K562 (cell line): ENCODE measurements at regions not wholly inside any gene's neighbourhood (a gene's known extent, or its start where the extent isn't known, plus 50 kb on each side); places are given as distances from the start of the nearest gene placed in this dataset.

Experiments
- ATAC-seq: fragments of 200-7000 bp; cut with Tn5 transposase; 3 replicates; pipeline ENCODE4 v1.9.1; 2020; ENCODE audit warnings: moderate library complexity
- BruUV-seq: library from RNA; stranded (reverse); fragments of 400-500 nt; replicated peaks from 2 replicates; lab custom pipeline; 2021; lab: Mats Ljungman, UMichigan
- CTCF ChIA-PET: fragments of 300-600 bp; formaldehyde crosslinking; extraction: SDS; loops from one replicate; lab custom pipeline; 2021; ENCODE audit warnings: low intra/inter-chr PET ratio; lab: Yijun Ruan, JAX
- POLR2A ChIA-PET: fragments of 300-600, 350-650 bp; sonication (Branson Sonifier 250); formaldehyde crosslinking; extraction: SDS; loops from one replicate; lab custom pipeline; 2021; ENCODE audit warnings: antibody characterized with exemption, inconsistent platforms; lab: Yijun Ruan, JAX
- DNase-seq, 4 experiments: peaks; one replicate each; pipeline versions ENCODE4 v3.0.0 to v3.0.0-alpha.2; 2011 to 2018; ENCODE audit warnings: low spot score in 3 of 4, mixed read lengths in 3 of 4; ENCODE audit errors: extremely low read depth in 1 of 4
- FAIRE-seq: peaks from 2 replicates; lab custom pipeline; 2011; peaks lifted over from hg19 to GRCh38; lab: Jason Lieb, UNC
- H2AFZ ChIP-seq: 2 replicates; pipeline ENCODE4 v1.6.0; 2011; ENCODE audit warnings: low read depth, low read length, control low read depth, inconsistent platforms
- H3K27ac ChIP-seq: fragments of 200-600 bp; 3 replicates; pipeline ENCODE4 v1.8.0; 2011; ENCODE audit warnings: low read depth, mild to moderate bottlenecking, control low read depth, inconsistent platforms, low read length, moderate library complexity, mixed read lengths; ENCODE audit errors: extremely low read depth
- H3K27me3 ChIP-seq, 2 experiments: fragments of 300-600 bp in 1 of 2; 2 replicates in 1 of 2; 3 replicates in 1 of 2; pipeline versions ENCODE4 v1.6.0 to v1.8.0; 2011; ENCODE audit warnings: inconsistent platforms in 2 of 2, low read length in 2 of 2, mild to moderate bottlenecking in 1 of 2, mixed read lengths in 1 of 2, moderate library complexity in 1 of 2; ENCODE audit not compliant: control insufficient read depth in 2 of 2, insufficient read depth in 2 of 2
- H3K36me3 ChIP-seq: fragments of 300-600 bp; 3 replicates; pipeline ENCODE4 v1.8.0; 2011; ENCODE audit warnings: mild to moderate bottlenecking, low read length, inconsistent platforms; ENCODE audit not compliant: control insufficient read depth, insufficient read depth
- H3K4me1 ChIP-seq, 2 experiments: fragments of 200-600 bp in 1 of 2; replicated peaks in 1 of 2; 2 replicates in 1 of 2; 3 replicates in 1 of 2; pipeline versions ENCODE4 v1.5.1 to v1.8.0; 2011; ENCODE audit warnings: inconsistent platforms in 2 of 2, low read length in 2 of 2, mild to moderate bottlenecking in 1 of 2, mixed read lengths in 1 of 2, moderate library complexity in 1 of 2; ENCODE audit not compliant: control insufficient read depth in 2 of 2, insufficient read depth in 2 of 2
- H3K4me2 ChIP-seq: 2 replicates; pipeline ENCODE4 v1.6.1; 2011; ENCODE audit warnings: low read length, control low read depth, inconsistent platforms, mixed read lengths; ENCODE audit not compliant: insufficient read depth
- H3K4me3 ChIP-seq: fragments of 200-600 bp; sonication (generic), shearing (Covaris generic); 2 replicates; pipeline ENCODE4 v1.5.1; 2016; ENCODE audit warnings: control low read depth, inconsistent platforms
- H3K79me2 ChIP-seq: fragments of 200-600 bp; 3 replicates; pipeline ENCODE4 v1.8.0; 2011; ENCODE audit warnings: low read length, inconsistent platforms; ENCODE audit not compliant: control insufficient read depth, insufficient read depth
- H3K9ac ChIP-seq, 2 experiments: 2 replicates each; pipeline versions ENCODE4 v1.6.0 to v1.6.1; 2011; ENCODE audit warnings: low read depth in 2 of 2, low read length in 2 of 2, control low read depth in 1 of 2, inconsistent platforms in 1 of 2, mild to moderate bottlenecking in 1 of 2, mixed read lengths in 1 of 2; ENCODE audit not compliant: insufficient read depth in 1 of 2
- H3K9me1 ChIP-seq: one replicate; pipeline ENCODE4 v1.6.0; 2011; ENCODE audit warnings: inconsistent platforms, mild to moderate bottlenecking, low read length, moderate library complexity; ENCODE audit not compliant: control insufficient read depth, insufficient read depth
- H3K9me3 ChIP-seq: replicated peaks from 2 replicates; pipeline ENCODE4 v1.5.1; 2011; ENCODE audit warnings: low read depth, low read length, inconsistent platforms; ENCODE audit not compliant: control insufficient read depth, insufficient read depth
- H4K20me1 ChIP-seq: replicated peaks from 2 replicates; pipeline ENCODE4 v1.6.1; 2011; ENCODE audit warnings: low read length, inconsistent platforms, mixed read lengths; ENCODE audit not compliant: control insufficient read depth, insufficient read depth
- ATF1 ChIP-seq, 2 experiments: fragments of 450-650 bp in 1 of 2; IDR thresholded peaks; 2 replicates each; pipeline ENCODE4 v1.6.1; 2016; ENCODE audit warnings: missing compliant biosample characterization in 1 of 2, missing genetic modification characterization in 1 of 2
- CEBPG ChIP-seq, 3 experiments: fragments of 200-800 bp in 1 of 3; sonication (Bioruptor generic) in 1 of 3; sonication (generic) in 1 of 3; formaldehyde crosslinking in 1 of 3; IDR thresholded peaks in 2 of 3; conservative IDR thresholded peaks in 1 of 3; 2 replicates each; pipeline versions ENCODE4 v1.6.1 to v1.8.0; 2016 to 2022; ENCODE audit warnings: missing compliant biosample characterization in 2 of 3, missing genetic modification characterization in 2 of 3, mild to moderate bottlenecking in 1 of 3, missing genetic modification reagents in 1 of 3
- CREM ChIP-seq: IDR thresholded peaks from 2 replicates; pipeline ENCODE4 v1.6.1; 2014; ENCODE audit warnings: antibody characterized with exemption, low read depth
- ERF ChIP-seq: fragments of 450-650 bp; formaldehyde crosslinking; IDR thresholded peaks from 2 replicates; pipeline ENCODE4 v1.4.0; 2020; ENCODE audit warnings: mild to moderate bottlenecking, mixed read lengths
- PHF8 ChIP-seq: fragments of 200-600 bp; sonication (generic); IDR thresholded peaks from 2 replicates; pipeline ENCODE4 v1.6.1; 2012; ENCODE audit warnings: mixed run types, mild to moderate bottlenecking, inconsistent platforms, low read length, moderate library complexity, borderline replicate concordance
- ZNF41 ChIP-seq: fragments of 250-450 bp; sonication (Bioruptor Pico); conservative IDR thresholded peaks from 2 replicates; pipeline ENCODE4 v1.4.0; 2020; ENCODE audit warnings: mild to moderate bottlenecking
- ZNF778 ChIP-seq: fragments of 450-650 bp; formaldehyde crosslinking; IDR thresholded peaks from 2 replicates; pipeline ENCODE4 v1.4.0; 2020; ENCODE audit warnings: mild to moderate bottlenecking, moderate library complexity
- ZSCAN32 ChIP-seq: fragments of 450-650 bp; formaldehyde crosslinking; IDR thresholded peaks from 2 replicates; pipeline ENCODE4 v1.4.0; 2020; ENCODE audit warnings: mild to moderate bottlenecking, moderate library complexity
- WGBS: fragments of 100-300 bp; shearing (Covaris generic); methylation state at CpG from one replicate; pipeline ENCODE4 v1.1.6; 2016; ENCODE audit warnings: low coverage, mixed read lengths; ENCODE audit not compliant: insufficient coverage; ENCODE audit errors: missing lambda C conversion rate; 5-methylcytosine and 5-hydroxymethylcytosine counted together
- in situ Hi-C: fragments of 300-500 bp; cut with MboI; formaldehyde crosslinking; loops from 4 replicates; pipeline ENCODE4 v1.15.0; 2018; ENCODE audit warnings: inconsistent platforms, mixed read lengths
- intact Hi-C: fragments of 100-400 bp; cut with micrococcal nuclease; formaldehyde crosslinking; loops from 2 replicates; pipeline ENCODE4 v1.14.2; 2022

DNA sequence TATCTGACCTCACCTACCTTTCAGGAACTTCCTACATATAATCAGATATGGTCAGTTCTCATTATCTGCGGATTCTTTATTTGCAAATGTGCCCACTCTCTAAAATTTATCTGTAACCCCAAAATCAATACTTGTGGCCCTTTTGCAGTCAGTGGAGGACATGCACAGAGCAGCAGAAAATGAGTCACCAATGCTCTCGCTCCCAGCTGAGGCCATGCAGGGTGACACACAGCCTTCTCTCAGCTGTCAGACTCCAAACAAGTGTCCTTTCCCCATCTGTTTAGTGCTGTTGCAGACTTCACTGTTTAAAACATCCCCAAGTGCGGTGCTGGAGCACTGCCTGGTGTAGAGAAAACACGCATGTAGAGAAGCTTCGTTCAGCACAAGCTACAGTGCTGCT, 171.9 kb upstream of the SALL3 start:
- Histone ChIP-seq H3K79me2 (no peaks in the 10 kb centered on the region), H3K9me3 (no peaks in the 10 kb centered on the region), H3K4me3 (no peak overlapping the region), H3K27me3 (peaks cover 0 to 10% of the 10 kb centered on the region in 2 experiments; a peak in 2 of 5 replicates), H2AFZ (no peak overlapping the region), H3K9me1 (no peaks in the 10 kb centered on the region), H3K36me3 (no peaks in the 10 kb centered on the region), H3K4me1 (no peaks in the 10 kb centered on the region), H3K9ac (no peak overlapping the region), H4K20me1 (no peaks in the 10 kb centered on the region), H3K4me2 (no peak overlapping the region), H3K27ac (no peak overlapping the region)
- WGBS = 0% methylated on average over 4 of the region's 5 CpGs
- in situ Hi-C loops = no loop called here
- CTCF ChIA-PET = no interaction called here
- FAIRE-seq (no peak), ATAC-seq (no peak), DNase-seq (no peak)
- BruUV-seq = no TSS peak
- intact Hi-C loops = no loop called here
- POLR2A ChIA-PET = no interaction called here
- TF ChIP-seq PHF8 (no peak), CREM (no peak), ZNF778 (CRISPR knock-in tag) (no peak), ZSCAN32 (CRISPR knock-in tag) (no peak), CEBPG (CRISPR knock-in tag; IDR thresholded peaks at IDR 0.05) (no peak), CEBPG (tag; conservative IDR thresholded peaks at IDR 0.05 in 1 of 2, IDR thresholded peaks at IDR 0.05 in 1 of 2) (no peak), ERF (CRISPR knock-in tag) (no peak), ZNF41 (no peak), ATF1 (CRISPR knock-in tag; IDR thresholded peaks at IDR 0.05) (no peak), ATF1 (tag; IDR thresholded peaks at IDR 0.05) (no peak)
